GM23338 (cell line): ENCODE measurements at regions not wholly inside any gene's neighbourhood (a gene's known extent, or its start where the extent isn't known, plus 50 kb on each side); places are given as distances from the start of the nearest gene placed in this dataset.

Experiments
- ATAC-seq: fragments of 200-7000 bp; cut with Tn5 transposase; 3 replicates; pipeline ENCODE4 v1.9.1; 2020
- DNase-seq: peaks from one replicate; pipeline ENCODE4 v3.0.0-alpha.2; 2015; ENCODE audit warnings: low spot score
- H2AFZ ChIP-seq: fragments of 200-600 bp; sonication (generic); 2 replicates; pipeline ENCODE4 v1.8.0; 2016; ENCODE audit warnings: antibody characterized with exemption, mild to moderate bottlenecking, moderate library complexity
- H3F3A ChIP-seq: fragments of 200-600 bp; sonication (generic); replicated peaks from 2 replicates; pipeline ENCODE4 v1.8.0; 2017; ENCODE audit warnings: antibody characterized with exemption, mixed run types, low read depth
- H3K27ac ChIP-seq: fragments of 200-600 bp; sonication (generic); 2 replicates; pipeline ENCODE4 v1.6.1; 2016; ENCODE audit warnings: low read depth
- H3K27me3 ChIP-seq: fragments of 200-600 bp; sonication (generic); 2 replicates; pipeline ENCODE4 v1.8.0; 2016; ENCODE audit warnings: mild to moderate bottlenecking, mixed run types, moderate library complexity; ENCODE audit not compliant: insufficient read depth
- H3K36me3 ChIP-seq: fragments of 200-600 bp; sonication (generic); 2 replicates; pipeline ENCODE4 v1.8.0; 2016; ENCODE audit warnings: mild to moderate bottlenecking; ENCODE audit not compliant: insufficient read depth
- H3K4me1 ChIP-seq: fragments of 200-600 bp; sonication (generic); 2 replicates; pipeline ENCODE4 v1.8.0; 2016; ENCODE audit warnings: mild to moderate bottlenecking, moderate library complexity; ENCODE audit not compliant: insufficient read depth
- H3K4me2 ChIP-seq: fragments of 200-600 bp; sonication (generic); 2 replicates; pipeline ENCODE4 v1.7.1; 2017; ENCODE audit warnings: mixed run types
- H3K4me3 ChIP-seq: fragments of 200-600 bp; sonication (generic); 2 replicates; pipeline ENCODE4 v1.6.1; 2016; ENCODE audit warnings: mixed run types
- H3K79me2 ChIP-seq: fragments of 200-600 bp; sonication (generic); replicated peaks from 2 replicates; pipeline ENCODE4 v1.8.0; 2017; ENCODE audit warnings: mild to moderate bottlenecking; ENCODE audit not compliant: insufficient read depth
- H3K9me2 ChIP-seq: fragments of 200-600 bp; sonication (generic); 2 replicates; pipeline ENCODE4 v1.8.0; 2017; ENCODE audit not compliant: insufficient read depth
- H4K20me1 ChIP-seq: fragments of 200-600 bp; sonication (generic); replicated peaks from 2 replicates; pipeline ENCODE4 v1.8.0; 2017; ENCODE audit warnings: mild to moderate bottlenecking; ENCODE audit not compliant: insufficient read depth
- H3K27ac Mint-ChIP-seq: 2 replicates; pipeline ENCODE4 v1.8.0; 2020; ENCODE audit warnings: inconsistent platforms, mild to moderate bottlenecking, moderate library complexity, mixed read lengths
- H3K27me3 Mint-ChIP-seq: 3 replicates; pipeline ENCODE4 v1.8.0; 2022; ENCODE audit warnings: low read depth, mild to moderate bottlenecking, moderate library complexity, mixed read lengths, inconsistent platforms; ENCODE audit not compliant: insufficient read depth, poor library complexity
- H3K36me3 Mint-ChIP-seq: 3 replicates; pipeline ENCODE4 v1.8.0; 2021; ENCODE audit warnings: low read depth, mild to moderate bottlenecking, inconsistent platforms, moderate library complexity, mixed read lengths
- H3K4me1 Mint-ChIP-seq: 3 replicates; pipeline ENCODE4 v1.8.0; 2020; ENCODE audit warnings: mild to moderate bottlenecking, inconsistent platforms, mixed read lengths
- H3K4me3 Mint-ChIP-seq: 3 replicates; pipeline ENCODE4 v1.8.0; 2021; ENCODE audit warnings: moderate library complexity, mild to moderate bottlenecking, inconsistent platforms, mixed read lengths
- H3K9me3 Mint-ChIP-seq: 3 replicates; pipeline ENCODE4 v1.8.0; 2020; ENCODE audit warnings: moderate library complexity, mild to moderate bottlenecking, inconsistent platforms, mixed read lengths
- CREB1 ChIP-seq: fragments of 250-450 bp; sonication (Bioruptor Pico); IDR thresholded peaks from 2 replicates; pipeline ENCODE4 v1.5.0; 2020; ENCODE audit warnings: low read depth, mild to moderate bottlenecking, moderate library complexity
- EZH2 ChIP-seq: fragments of 200-600 bp; sonication (generic); IDR thresholded peaks from one replicate; pipeline ENCODE4 v1.8.0; 2017; ENCODE audit warnings: antibody characterized with exemption, mild to moderate bottlenecking, low read depth; ENCODE audit not compliant: unreplicated experiment
- EZH2phosphoT487 ChIP-seq: fragments of 200-600 bp; sonication (generic); IDR thresholded peaks from one replicate; pipeline ENCODE4 v1.8.1; 2018; ENCODE audit warnings: antibody characterized with exemption; ENCODE audit not compliant: unreplicated experiment
- JUNB ChIP-seq: IDR thresholded peaks from one replicate; pipeline ENCODE4 v1.6.1; 2016; ENCODE audit warnings: antibody characterized with exemption; ENCODE audit not compliant: unreplicated experiment
- NANOG ChIP-seq: IDR thresholded peaks from 2 replicates; pipeline ENCODE4 v1.6.1; 2016; ENCODE audit warnings: antibody characterized with exemption, borderline replicate concordance
- POLR2AphosphoS5 ChIP-seq: IDR thresholded peaks from 2 replicates; pipeline ENCODE4 v1.6.1; 2016; ENCODE audit warnings: antibody characterized with exemption, low read depth
- STAT1 ChIP-seq: IDR thresholded peaks from one replicate; pipeline ENCODE4 v1.6.1; 2016; ENCODE audit warnings: antibody characterized with exemption; ENCODE audit not compliant: unreplicated experiment
- ZNF114 ChIP-seq: fragments of 250-450 bp; sonication (Bioruptor Pico); IDR thresholded peaks from 2 replicates; pipeline ENCODE4 v1.5.0; 2020; ENCODE audit warnings: mild to moderate bottlenecking, moderate library complexity
- ZNF331 ChIP-seq: fragments of 250-450 bp; sonication (Bioruptor Pico); IDR thresholded peaks from 2 replicates; pipeline ENCODE4 v1.5.0; 2020; ENCODE audit warnings: low read depth, mild to moderate bottlenecking, moderate library complexity
- TF ChIP-seq, protein P1 (sequence below): IDR thresholded peaks from one replicate; pipeline ENCODE4 v1.6.1; 2018; ENCODE audit warnings: antibody characterized with exemption; ENCODE audit not compliant: unreplicated experiment
- TF ChIP-seq, protein P2 (sequence below): IDR thresholded peaks from 2 replicates; pipeline ENCODE4 v1.6.1; 2016; ENCODE audit warnings: antibody characterized with exemption
- TF ChIP-seq, protein P3 (sequence below): fragments of 250-450 bp; sonication (Bioruptor Pico); IDR thresholded peaks from 2 replicates; pipeline ENCODE4 v1.5.0; 2020; ENCODE audit warnings: mild to moderate bottlenecking, moderate library complexity
- TF ChIP-seq, protein P4 (sequence below), 2 experiments: fragments of 200-600 bp in 1 of 2; sonication (generic) in 1 of 2; conservative IDR thresholded peaks; 2 replicates each; pipeline versions ENCODE4 v1.5.1 to v1.6.1; 2016 to 2017; ENCODE audit warnings: antibody characterized with exemption in 2 of 2, low read depth in 2 of 2, mild to moderate bottlenecking in 2 of 2, moderate library complexity in 1 of 2

DNA sequence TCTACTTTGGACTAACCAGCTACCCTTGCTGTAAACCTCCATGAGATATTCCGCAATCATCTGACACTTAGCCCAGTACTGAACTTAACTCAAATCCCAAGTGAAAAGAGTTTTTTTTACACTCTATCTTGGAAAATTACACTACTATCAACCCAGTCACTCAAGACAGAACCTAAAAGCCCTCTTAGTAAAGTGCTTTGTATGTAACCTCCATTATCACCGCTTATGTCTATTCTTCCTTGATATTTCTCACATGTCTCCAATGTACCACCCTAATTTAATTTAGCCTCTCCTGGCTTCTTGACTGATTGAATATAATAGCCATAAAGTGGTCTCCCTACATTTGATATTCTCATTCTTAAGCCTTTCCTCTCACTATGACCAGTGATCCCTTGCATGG is 168.8 kb upstream of the SYT1 start:
- Mint-ChIP-seq H3K4me3 (no peak overlapping the region), H3K9me3 (peaks cover 2% of the 10 kb centered on the region; the same call in 1 of the 3 replicates), H3K27ac (no peak overlapping the region), H3K27me3 (no peaks in the 10 kb centered on the region), H3K4me1 (no peaks in the 10 kb centered on the region), H3K36me3 (no peaks in the 10 kb centered on the region)
- Histone ChIP-seq H3K9me2 (no peaks in the 10 kb centered on the region), H3K27ac (no peak overlapping the region), H3K79me2 (no peaks in the 10 kb centered on the region), H4K20me1 (no peaks in the 10 kb centered on the region), H3K4me3 (no peak overlapping the region), H3F3A (no peaks in the 10 kb centered on the region), H3K4me1 (no peaks in the 10 kb centered on the region), H2AFZ (no peak overlapping the region), H3K27me3 (no peaks in the 10 kb centered on the region), H3K36me3 (no peaks in the 10 kb centered on the region), H3K4me2 (no peak overlapping the region)
- TF ChIP-seq, protein P1, sequence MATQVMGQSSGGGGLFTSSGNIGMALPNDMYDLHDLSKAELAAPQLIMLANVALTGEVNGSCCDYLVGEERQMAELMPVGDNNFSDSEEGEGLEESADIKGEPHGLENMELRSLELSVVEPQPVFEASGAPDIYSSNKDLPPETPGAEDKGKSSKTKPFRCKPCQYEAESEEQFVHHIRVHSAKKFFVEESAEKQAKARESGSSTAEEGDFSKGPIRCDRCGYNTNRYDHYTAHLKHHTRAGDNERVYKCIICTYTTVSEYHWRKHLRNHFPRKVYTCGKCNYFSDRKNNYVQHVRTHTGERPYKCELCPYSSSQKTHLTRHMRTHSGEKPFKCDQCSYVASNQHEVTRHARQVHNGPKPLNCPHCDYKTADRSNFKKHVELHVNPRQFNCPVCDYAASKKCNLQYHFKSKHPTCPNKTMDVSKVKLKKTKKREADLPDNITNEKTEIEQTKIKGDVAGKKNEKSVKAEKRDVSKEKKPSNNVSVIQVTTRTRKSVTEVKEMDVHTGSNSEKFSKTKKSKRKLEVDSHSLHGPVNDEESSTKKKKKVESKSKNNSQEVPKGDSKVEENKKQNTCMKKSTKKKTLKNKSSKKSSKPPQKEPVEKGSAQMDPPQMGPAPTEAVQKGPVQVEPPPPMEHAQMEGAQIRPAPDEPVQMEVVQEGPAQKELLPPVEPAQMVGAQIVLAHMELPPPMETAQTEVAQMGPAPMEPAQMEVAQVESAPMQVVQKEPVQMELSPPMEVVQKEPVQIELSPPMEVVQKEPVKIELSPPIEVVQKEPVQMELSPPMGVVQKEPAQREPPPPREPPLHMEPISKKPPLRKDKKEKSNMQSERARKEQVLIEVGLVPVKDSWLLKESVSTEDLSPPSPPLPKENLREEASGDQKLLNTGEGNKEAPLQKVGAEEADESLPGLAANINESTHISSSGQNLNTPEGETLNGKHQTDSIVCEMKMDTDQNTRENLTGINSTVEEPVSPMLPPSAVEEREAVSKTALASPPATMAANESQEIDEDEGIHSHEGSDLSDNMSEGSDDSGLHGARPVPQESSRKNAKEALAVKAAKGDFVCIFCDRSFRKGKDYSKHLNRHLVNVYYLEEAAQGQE, result no peak
- no peak for TF ChIP-seq EZH2phosphoT487
- TF ChIP-seq CREB1, result no peak
- no peak for TF ChIP-seq JUNB
- no peak for TF ChIP-seq EZH2
- TF ChIP-seq, protein P2, sequence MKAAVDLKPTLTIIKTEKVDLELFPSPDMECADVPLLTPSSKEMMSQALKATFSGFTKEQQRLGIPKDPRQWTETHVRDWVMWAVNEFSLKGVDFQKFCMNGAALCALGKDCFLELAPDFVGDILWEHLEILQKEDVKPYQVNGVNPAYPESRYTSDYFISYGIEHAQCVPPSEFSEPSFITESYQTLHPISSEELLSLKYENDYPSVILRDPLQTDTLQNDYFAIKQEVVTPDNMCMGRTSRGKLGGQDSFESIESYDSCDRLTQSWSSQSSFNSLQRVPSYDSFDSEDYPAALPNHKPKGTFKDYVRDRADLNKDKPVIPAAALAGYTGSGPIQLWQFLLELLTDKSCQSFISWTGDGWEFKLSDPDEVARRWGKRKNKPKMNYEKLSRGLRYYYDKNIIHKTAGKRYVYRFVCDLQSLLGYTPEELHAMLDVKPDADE, result no peak
- TF ChIP-seq, protein P3, sequence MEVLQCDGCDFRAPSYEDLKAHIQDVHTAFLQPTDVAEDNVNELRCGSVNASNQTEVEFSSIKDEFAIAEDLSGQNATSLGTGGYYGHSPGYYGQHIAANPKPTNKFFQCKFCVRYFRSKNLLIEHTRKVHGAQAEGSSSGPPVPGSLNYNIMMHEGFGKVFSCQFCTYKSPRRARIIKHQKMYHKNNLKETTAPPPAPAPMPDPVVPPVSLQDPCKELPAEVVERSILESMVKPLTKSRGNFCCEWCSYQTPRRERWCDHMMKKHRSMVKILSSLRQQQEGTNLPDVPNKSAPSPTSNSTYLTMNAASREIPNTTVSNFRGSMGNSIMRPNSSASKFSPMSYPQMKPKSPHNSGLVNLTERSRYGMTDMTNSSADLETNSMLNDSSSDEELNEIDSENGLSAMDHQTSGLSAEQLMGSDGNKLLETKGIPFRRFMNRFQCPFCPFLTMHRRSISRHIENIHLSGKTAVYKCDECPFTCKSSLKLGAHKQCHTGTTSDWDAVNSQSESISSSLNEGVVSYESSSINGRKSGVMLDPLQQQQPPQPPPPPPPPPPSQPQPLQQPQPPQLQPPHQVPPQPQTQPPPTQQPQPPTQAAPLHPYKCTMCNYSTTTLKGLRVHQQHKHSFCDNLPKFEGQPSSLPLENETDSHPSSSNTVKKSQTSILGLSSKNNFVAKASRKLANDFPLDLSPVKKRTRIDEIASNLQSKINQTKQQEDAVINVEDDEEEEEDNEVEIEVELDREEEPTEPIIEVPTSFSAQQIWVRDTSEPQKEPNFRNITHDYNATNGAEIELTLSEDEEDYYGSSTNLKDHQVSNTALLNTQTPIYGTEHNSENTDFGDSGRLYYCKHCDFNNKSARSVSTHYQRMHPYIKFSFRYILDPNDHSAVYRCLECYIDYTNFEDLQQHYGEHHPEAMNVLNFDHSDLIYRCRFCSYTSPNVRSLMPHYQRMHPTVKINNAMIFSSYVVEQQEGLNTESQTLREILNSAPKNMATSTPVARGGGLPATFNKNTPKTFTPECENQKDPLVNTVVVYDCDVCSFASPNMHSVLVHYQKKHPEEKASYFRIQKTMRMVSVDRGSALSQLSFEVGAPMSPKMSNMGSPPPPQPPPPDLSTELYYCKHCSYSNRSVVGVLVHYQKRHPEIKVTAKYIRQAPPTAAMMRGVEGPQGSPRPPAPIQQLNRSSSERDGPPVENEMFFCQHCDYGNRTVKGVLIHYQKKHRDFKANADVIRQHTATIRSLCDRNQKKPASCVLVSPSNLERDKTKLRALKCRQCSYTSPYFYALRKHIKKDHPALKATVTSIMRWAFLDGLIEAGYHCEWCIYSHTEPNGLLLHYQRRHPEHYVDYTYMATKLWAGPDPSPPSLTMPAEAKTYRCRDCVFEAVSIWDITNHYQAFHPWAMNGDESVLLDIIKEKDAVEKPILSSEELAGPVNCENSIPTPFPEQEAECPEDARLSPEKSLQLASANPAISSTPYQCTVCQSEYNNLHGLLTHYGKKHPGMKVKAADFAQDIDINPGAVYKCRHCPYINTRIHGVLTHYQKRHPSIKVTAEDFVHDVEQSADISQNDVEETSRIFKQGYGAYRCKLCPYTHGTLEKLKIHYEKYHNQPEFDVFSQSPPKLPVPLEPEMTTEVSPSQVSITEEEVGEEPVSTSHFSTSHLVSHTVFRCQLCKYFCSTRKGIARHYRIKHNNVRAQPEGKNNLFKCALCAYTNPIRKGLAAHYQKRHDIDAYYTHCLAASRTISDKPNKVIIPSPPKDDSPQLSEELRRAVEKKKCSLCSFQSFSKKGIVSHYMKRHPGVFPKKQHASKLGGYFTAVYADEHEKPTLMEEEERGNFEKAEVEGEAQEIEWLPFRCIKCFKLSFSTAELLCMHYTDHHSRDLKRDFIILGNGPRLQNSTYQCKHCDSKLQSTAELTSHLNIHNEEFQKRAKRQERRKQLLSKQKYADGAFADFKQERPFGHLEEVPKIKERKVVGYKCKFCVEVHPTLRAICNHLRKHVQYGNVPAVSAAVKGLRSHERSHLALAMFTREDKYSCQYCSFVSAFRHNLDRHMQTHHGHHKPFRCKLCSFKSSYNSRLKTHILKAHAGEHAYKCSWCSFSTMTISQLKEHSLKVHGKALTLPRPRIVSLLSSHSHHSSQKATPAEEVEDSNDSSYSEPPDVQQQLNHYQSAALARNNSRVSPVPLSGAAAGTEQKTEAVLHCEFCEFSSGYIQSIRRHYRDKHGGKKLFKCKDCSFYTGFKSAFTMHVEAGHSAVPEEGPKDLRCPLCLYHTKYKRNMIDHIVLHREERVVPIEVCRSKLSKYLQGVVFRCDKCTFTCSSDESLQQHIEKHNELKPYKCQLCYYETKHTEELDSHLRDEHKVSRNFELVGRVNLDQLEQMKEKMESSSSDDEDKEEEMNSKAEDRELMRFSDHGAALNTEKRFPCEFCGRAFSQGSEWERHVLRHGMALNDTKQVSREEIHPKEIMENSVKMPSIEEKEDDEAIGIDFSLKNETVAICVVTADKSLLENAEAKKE (CRISPR knock-in tag), result no peak
- TF ChIP-seq STAT1, result no peak
- TF ChIP-seq ZNF114 (CRISPR knock-in tag), result no peak
- TF ChIP-seq POLR2AphosphoS5, result no peak
- TF ChIP-seq, protein P4, sequence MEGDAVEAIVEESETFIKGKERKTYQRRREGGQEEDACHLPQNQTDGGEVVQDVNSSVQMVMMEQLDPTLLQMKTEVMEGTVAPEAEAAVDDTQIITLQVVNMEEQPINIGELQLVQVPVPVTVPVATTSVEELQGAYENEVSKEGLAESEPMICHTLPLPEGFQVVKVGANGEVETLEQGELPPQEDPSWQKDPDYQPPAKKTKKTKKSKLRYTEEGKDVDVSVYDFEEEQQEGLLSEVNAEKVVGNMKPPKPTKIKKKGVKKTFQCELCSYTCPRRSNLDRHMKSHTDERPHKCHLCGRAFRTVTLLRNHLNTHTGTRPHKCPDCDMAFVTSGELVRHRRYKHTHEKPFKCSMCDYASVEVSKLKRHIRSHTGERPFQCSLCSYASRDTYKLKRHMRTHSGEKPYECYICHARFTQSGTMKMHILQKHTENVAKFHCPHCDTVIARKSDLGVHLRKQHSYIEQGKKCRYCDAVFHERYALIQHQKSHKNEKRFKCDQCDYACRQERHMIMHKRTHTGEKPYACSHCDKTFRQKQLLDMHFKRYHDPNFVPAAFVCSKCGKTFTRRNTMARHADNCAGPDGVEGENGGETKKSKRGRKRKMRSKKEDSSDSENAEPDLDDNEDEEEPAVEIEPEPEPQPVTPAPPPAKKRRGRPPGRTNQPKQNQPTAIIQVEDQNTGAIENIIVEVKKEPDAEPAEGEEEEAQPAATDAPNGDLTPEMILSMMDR (conservative IDR thresholded peaks at IDR 0.05; ENCODE audit: low read depth in 2 of 2), result no peak
- TF ChIP-seq NANOG, result no peak
- TF ChIP-seq ZNF331, result no peak
- no peak for DNase-seq
- no peak for ATAC-seq
